ENCODE measurements at regions not wholly inside any gene's neighbourhood (a gene's known extent, or its start where the extent isn't known, plus 50 kb on each side); places are given as distances from the start of the nearest gene placed in this dataset.

DNA sequence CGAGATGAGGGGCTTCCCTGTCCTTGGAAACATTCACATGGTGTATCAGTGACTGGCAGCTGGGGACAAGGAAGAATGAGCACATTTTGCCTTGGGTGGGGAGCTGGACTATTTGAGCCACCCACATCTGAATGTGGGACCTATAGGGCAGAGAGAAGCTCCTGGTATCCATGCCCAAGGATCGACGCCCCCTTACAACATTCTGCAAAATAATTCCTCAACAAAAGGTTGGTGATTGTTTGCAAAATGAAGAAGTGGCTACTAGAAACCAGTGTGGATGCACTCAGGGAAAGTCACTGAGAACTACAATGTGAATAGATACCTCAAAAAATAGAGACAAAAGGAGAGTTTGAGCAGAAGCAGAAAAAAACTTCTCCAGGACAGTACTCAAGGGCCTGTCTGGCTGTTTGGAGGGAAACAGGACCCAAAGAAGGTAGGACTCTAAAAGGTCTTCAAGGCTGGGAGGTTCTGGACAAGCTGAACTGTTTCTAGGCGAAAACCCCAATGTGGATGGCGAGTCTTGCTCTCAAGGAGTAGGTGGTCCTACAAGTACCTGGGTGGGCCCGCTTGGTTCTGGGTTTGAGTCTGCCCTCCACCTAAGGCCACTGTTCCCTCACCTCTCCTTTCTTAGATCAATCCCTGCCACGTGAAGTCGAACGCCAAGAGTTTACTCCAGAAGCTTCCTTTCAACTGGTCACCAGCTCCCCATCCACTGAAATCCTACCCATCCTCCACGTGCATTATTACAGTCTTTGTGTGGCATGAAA is 125.0 kb upstream of the ZNF746 start:
- TF ChIP-seq CTCF (IDR thresholded peaks at IDR 0.05; ENCODE audit: low read depth, low read length) = no peak
- Histone ChIP-seq H3K4me3 (peak overlapping the region; percentile 69), H3K27me3 (no peaks in the 10 kb centered on the region), H3K4me1 (ENCODE audit: low read depth) (peaks cover 6% of the 10 kb centered on the region), H3K9me3 (ENCODE audit: low read depth) (no peaks in the 10 kb centered on the region), H3K27ac (no peak overlapping the region), H3K36me3 (peaks cover 25% of the 10 kb centered on the region)
- no peak for DNase-seq (ENCODE audit: low read depth in 1 of 2, low spot score in 1 of 2)

GRCh38 chr7:149621776-149622175 is 124.2 kb upstream of the ZNF746 start:
- TF ChIP-seq CTCF (IDR thresholded peaks at IDR 0.05; ENCODE audit: low read depth, low read length) = no peak
- no peak overlapping the region for H3K27ac ChIP-seq

GRCh38 chr7:149620961-149621360 is 123.4 kb upstream of the ZNF746 start:
- TF ChIP-seq CTCF (IDR thresholded peaks at IDR 0.05; ENCODE audit: low read depth, low read length) = no peak
- Histone ChIP-seq H3K27me3 (no peaks in the 10 kb centered on the region), H3K4me1 (ENCODE audit: low read depth) (peaks cover 6% of the 10 kb centered on the region), H3K9me3 (ENCODE audit: low read depth) (no peaks in the 10 kb centered on the region), H3K27ac (no peak overlapping the region), H3K36me3 (peaks cover 25% of the 10 kb centered on the region), H3K4me3 (no peak overlapping the region)
- DNase-seq (ENCODE audit: low read depth in 1 of 2, low spot score in 1 of 2) = no peak

More at GRCh38 chr7:149621776-149622175, 124.2 kb upstream of the ZNF746 start:
- H3K4me3 ChIP-seq = no peak overlapping the region
- no peak for DNase-seq (ENCODE audit: low read depth in 1 of 2, low spot score in 1 of 2)
- H3K36me3 ChIP-seq = peaks cover 25% of the 10 kb centered on the region
- peaks cover 6% of the 10 kb centered on the region for H3K4me1 ChIP-seq (ENCODE audit: low read depth)
- H3K27me3 ChIP-seq = no peaks in the 10 kb centered on the region
- no peaks in the 10 kb centered on the region for H3K9me3 ChIP-seq (ENCODE audit: low read depth)

GRCh38 chr7:149616898-149617297 is 119.3 kb upstream of the ZNF746 start:
- H3K4me3 ChIP-seq = no peak overlapping the region
- no peaks in the 10 kb centered on the region for H3K9me3 ChIP-seq (ENCODE audit: low read depth)
- no peaks in the 10 kb centered on the region for H3K27me3 ChIP-seq
- no peak overlapping the region for H3K27ac ChIP-seq
- DNase-seq (ENCODE audit: low read depth in 1 of 2, low spot score in 1 of 2) = no peak
- TF ChIP-seq CTCF (IDR thresholded peaks at IDR 0.05; ENCODE audit: low read depth, low read length) = no peak
- no peaks in the 10 kb centered on the region for H3K4me1 ChIP-seq (ENCODE audit: low read depth)
- peaks cover 40% of the 10 kb centered on the region for H3K36me3 ChIP-seq

DNA sequence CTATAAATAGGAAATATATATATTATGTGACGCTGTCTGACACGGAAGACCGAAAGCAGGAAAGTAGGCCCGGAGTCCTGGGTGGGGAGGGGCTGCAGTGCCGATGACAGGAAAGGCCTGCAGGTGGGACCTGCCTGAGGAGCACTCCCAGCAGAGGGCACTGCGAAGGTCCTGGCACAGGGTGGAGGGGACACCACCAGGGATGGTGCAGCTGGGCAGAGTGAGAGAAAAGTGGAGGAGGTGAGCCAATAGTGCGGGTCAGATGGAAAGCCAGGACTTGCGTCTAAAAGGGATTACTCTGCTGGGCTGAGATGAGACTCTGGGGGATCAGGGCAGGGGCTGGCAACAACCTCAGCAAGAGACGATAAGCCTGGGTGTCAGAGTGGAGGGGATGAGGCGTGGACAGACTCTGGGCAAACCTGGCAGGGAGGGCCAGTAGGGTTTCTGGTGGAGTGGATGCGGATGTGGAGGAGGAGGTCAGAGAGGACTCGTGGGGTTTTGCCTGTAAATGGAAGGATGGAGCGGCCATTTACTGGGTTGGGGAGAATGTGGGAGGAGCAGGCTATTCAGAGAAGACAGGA is 118.2 kb upstream of the ZNF746 start:
- Histone ChIP-seq H3K9me3 (ENCODE audit: low read depth) (no peaks in the 10 kb centered on the region), H3K27me3 (no peaks in the 10 kb centered on the region), H3K27ac (no peak overlapping the region), H3K36me3 (peaks cover 47% of the 10 kb centered on the region), H3K4me3 (no peak overlapping the region), H3K4me1 (ENCODE audit: low read depth) (no peaks in the 10 kb centered on the region)
- no peak for DNase-seq (ENCODE audit: low read depth in 1 of 2, low spot score in 1 of 2)
- TF ChIP-seq CTCF (IDR thresholded peaks at IDR 0.05; ENCODE audit: low read depth, low read length) = no peak

Data from cardiac muscle cell (in vitro differentiated cells and primary cell).